OCI-LY1 (cell line): ENCODE measurements at regions not wholly inside any gene's neighbourhood (a gene's known extent, or its start where the extent isn't known, plus 50 kb on each side); places are given as distances from the start of the nearest gene placed in this dataset.

Experiments used
- H2AFZ ChIP-seq: fragments of 200-600 bp; sonication (generic), shearing (Covaris generic); 2 replicates; pipeline ENCODE4 v1.6.0; 2014; ENCODE audit warnings: antibody characterized with exemption, mild to moderate bottlenecking, low read length
- H3F3A ChIP-seq: fragments of 200-600 bp; sonication (generic), shearing (Covaris generic); 2 replicates; pipeline ENCODE4 v1.6.0; 2014; ENCODE audit warnings: mild to moderate bottlenecking, antibody characterized with exemption, low read length, moderate library complexity; ENCODE audit not compliant: insufficient read depth
- H3K27ac ChIP-seq: fragments of 200-600 bp; sonication (generic); 2 replicates; pipeline ENCODE4 v1.5.1; 2014; ENCODE audit warnings: low read length, mixed run types, mild to moderate bottlenecking, low read depth; ENCODE audit not compliant: poor library complexity, severe bottlenecking
- H3K27me3 ChIP-seq: fragments of 200-600 bp; sonication (generic); 2 replicates; pipeline ENCODE4 v1.6.0; 2014; ENCODE audit warnings: antibody characterized with exemption, mild to moderate bottlenecking, low read length, moderate library complexity; ENCODE audit not compliant: insufficient read depth
- H3K36me3 ChIP-seq: fragments of 200-600 bp; sonication (generic); 2 replicates; pipeline ENCODE4 v1.6.1; 2014; ENCODE audit warnings: mild to moderate bottlenecking, antibody characterized with exemption, low read length, moderate library complexity, mixed read lengths; ENCODE audit not compliant: insufficient read depth
- H3K4me1 ChIP-seq: fragments of 200-600 bp; sonication (generic); 2 replicates; pipeline ENCODE4 v1.5.1; 2014; ENCODE audit warnings: mild to moderate bottlenecking, low read length, moderate library complexity; ENCODE audit not compliant: insufficient read depth, severe bottlenecking
- H3K4me2 ChIP-seq: fragments of 200-600 bp; sonication (generic), shearing (Covaris generic); 2 replicates; pipeline ENCODE4 v1.6.1; 2014; ENCODE audit warnings: low read length
- H3K4me3 ChIP-seq: fragments of 200-600 bp; sonication (generic); 2 replicates; pipeline ENCODE4 v1.5.1; 2014; ENCODE audit warnings: low read length, low read depth, mild to moderate bottlenecking, mixed read lengths; ENCODE audit not compliant: poor library complexity, severe bottlenecking
- H3K79me2 ChIP-seq: fragments of 200-600 bp; shearing (Covaris generic); 2 replicates; pipeline ENCODE4 v1.6.1; 2016; ENCODE audit warnings: mixed run types, low read length, mixed read lengths; ENCODE audit not compliant: insufficient read depth
- H3K9ac ChIP-seq: fragments of 200-600 bp; sonication (generic), shearing (Covaris generic); 2 replicates; pipeline ENCODE4 v1.6.1; 2014; ENCODE audit warnings: mild to moderate bottlenecking, low read length, mixed read lengths
- H3K9me2 ChIP-seq: fragments of 200-600 bp; sonication (generic), shearing (Covaris generic); 2 replicates; pipeline ENCODE4 v1.6.1; 2014; ENCODE audit warnings: low read depth, mild to moderate bottlenecking, low read length, mixed read lengths
- H3K9me3 ChIP-seq: fragments of 200-600 bp; shearing (Covaris generic); 2 replicates; pipeline ENCODE4 v1.6.1; 2014; ENCODE audit warnings: low read length, mixed read lengths
- H4K20me1 ChIP-seq: fragments of 200-600 bp; sonication (generic), shearing (Covaris generic); 2 replicates; pipeline ENCODE4 v1.6.0; 2016; ENCODE audit warnings: mild to moderate bottlenecking, low read length; ENCODE audit not compliant: insufficient read depth
- EZH2 ChIP-seq: fragments of 200-600 bp; sonication (generic), shearing (Covaris generic); IDR thresholded peaks from 2 replicates; pipeline ENCODE4 v1.8.0; 2017; ENCODE audit warnings: borderline replicate concordance, mixed run types, mild to moderate bottlenecking, antibody characterized with exemption, low read length, moderate library complexity, mixed read lengths
- TF ChIP-seq, protein P1 (sequence below): fragments of 200-600 bp; sonication (generic), shearing (Covaris generic); IDR thresholded peaks from 2 replicates; pipeline ENCODE4 v1.5.1; 2017; ENCODE audit warnings: mild to moderate bottlenecking, antibody characterized with exemption, low read length, moderate library complexity, mixed read lengths

GRCh38 chr14:65972891-65973290 lies 513.3 kb upstream of the CCDC196 start:
- Histone ChIP-seq H3K27ac (no peak overlapping the region), H3K4me1 (no peaks in the 10 kb centered on the region), H2AFZ (no peak overlapping the region), H3K27me3 (no peaks in the 10 kb centered on the region), H3F3A (no peaks in the 10 kb centered on the region), H3K4me3 (no peak overlapping the region), H3K9me3 (no peaks in the 10 kb centered on the region), H4K20me1 (no peaks in the 10 kb centered on the region), H3K36me3 (no peaks in the 10 kb centered on the region), H3K4me2 (no peak overlapping the region), H3K9ac (no peak overlapping the region), H3K79me2 (no peaks in the 10 kb centered on the region), H3K9me2 (no peaks in the 10 kb centered on the region)
- TF ChIP-seq, protein P1, sequence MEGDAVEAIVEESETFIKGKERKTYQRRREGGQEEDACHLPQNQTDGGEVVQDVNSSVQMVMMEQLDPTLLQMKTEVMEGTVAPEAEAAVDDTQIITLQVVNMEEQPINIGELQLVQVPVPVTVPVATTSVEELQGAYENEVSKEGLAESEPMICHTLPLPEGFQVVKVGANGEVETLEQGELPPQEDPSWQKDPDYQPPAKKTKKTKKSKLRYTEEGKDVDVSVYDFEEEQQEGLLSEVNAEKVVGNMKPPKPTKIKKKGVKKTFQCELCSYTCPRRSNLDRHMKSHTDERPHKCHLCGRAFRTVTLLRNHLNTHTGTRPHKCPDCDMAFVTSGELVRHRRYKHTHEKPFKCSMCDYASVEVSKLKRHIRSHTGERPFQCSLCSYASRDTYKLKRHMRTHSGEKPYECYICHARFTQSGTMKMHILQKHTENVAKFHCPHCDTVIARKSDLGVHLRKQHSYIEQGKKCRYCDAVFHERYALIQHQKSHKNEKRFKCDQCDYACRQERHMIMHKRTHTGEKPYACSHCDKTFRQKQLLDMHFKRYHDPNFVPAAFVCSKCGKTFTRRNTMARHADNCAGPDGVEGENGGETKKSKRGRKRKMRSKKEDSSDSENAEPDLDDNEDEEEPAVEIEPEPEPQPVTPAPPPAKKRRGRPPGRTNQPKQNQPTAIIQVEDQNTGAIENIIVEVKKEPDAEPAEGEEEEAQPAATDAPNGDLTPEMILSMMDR: no peak
- no peak for TF ChIP-seq EZH2

- Histone ChIP-seq H3K27me3 (no peaks in the 10 kb centered on the region; the same call in 1 of the 2 replicates), H3K9me2 (no peaks in the 10 kb centered on the region), H2AFZ (no peak overlapping the region), H3K36me3 (no peaks in the 10 kb centered on the region), H3K4me2 (no peak overlapping the region), H3K4me1 (no peaks in the 10 kb centered on the region), H3K9ac (no peak overlapping the region), H3F3A (no peaks in the 10 kb centered on the region), H3K79me2 (no peaks in the 10 kb centered on the region), H3K27ac (no peak overlapping the region), H4K20me1 (no peaks in the 10 kb centered on the region), H3K4me3 (no peak overlapping the region), H3K9me3 (no peaks in the 10 kb centered on the region)
- TF ChIP-seq EZH2: no peak
- TF ChIP-seq, protein P1: no peak
These were observed 510.3 kb upstream of the CCDC196 start for GRCh38 chr14:65975865-65976264.

GRCh38 chr14:65976761-65977404 lies 509.3 kb upstream of the CCDC196 start:
- Histone ChIP-seq H3K27me3 (no peaks in the 10 kb centered on the region; the same call in 1 of the 2 replicates), H3K9me3 (no peaks in the 10 kb centered on the region), H3K9ac (no peak overlapping the region), H2AFZ (no peak overlapping the region), H3K4me1 (no peaks in the 10 kb centered on the region), H3K4me2 (no peak overlapping the region), H3K27ac (no peak overlapping the region), H3F3A (no peaks in the 10 kb centered on the region), H4K20me1 (no peaks in the 10 kb centered on the region), H3K79me2 (no peaks in the 10 kb centered on the region), H3K9me2 (no peaks in the 10 kb centered on the region), H3K36me3 (no peaks in the 10 kb centered on the region), H3K4me3 (no peak overlapping the region)
- TF ChIP-seq EZH2: no peak
- TF ChIP-seq, protein P1: no peak
